IPS-NIHi7 (cell line): ENCODE measurements at regions not wholly inside any gene's neighbourhood (a gene's known extent, or its start where the extent isn't known, plus 50 kb on each side); places are given as distances from the start of the nearest gene placed in this dataset.
"Not testable (repeated sequence)": the region's sequence is repeated elsewhere in the genome, so short reads cannot be mapped to it uniquely, and the experiment has no call there.

Experiments
- DNase-seq: peaks from one replicate; pipeline ENCODE4 v3.0.0; 2012; ENCODE audit warnings: mixed read lengths; ENCODE audit errors: extremely low spot score

GRCh38 chr10:124324856-124325632 lies 93.7 kb downstream of the OAT start:
- no peak for DNase-seq

- no peak for DNase-seq
Observed at GRCh38 chr10:124324451-124324850, 94.3 kb downstream of the OAT start.

GRCh38 chr10:124323806-124324205 lies 94.9 kb downstream of the OAT start:
- no peak for DNase-seq

GRCh38 chr10:124323111-124323725 lies 95.5 kb downstream of the OAT start:
- no peak for DNase-seq

GRCh38 chr10:124322191-124322980 lies 96.3 kb downstream of the OAT start:
- no peak for DNase-seq

- no peak for DNase-seq
Observed at GRCh38 chr10:124321433-124322089, 97.2 kb downstream of the OAT start.

- no peak for DNase-seq
Observed at GRCh38 chr10:124320778-124321432, 97.8 kb downstream of the OAT start.

- no peak for DNase-seq
Observed at GRCh38 chr10:124319926-124320391, 98.8 kb downstream of the OAT start.

- not testable (repeated sequence) for DNase-seq
Observed at GRCh38 chr10:124319520-124319919, 99.2 kb downstream of the OAT start.

GRCh38 chr10:124318811-124319210 lies 99.9 kb downstream of the OAT start:
- no peak for DNase-seq

GRCh38 chr10:124318076-124318475 lies 100.6 kb downstream of the OAT start:
- DNase-seq = no peak

- no peak for DNase-seq
Observed at GRCh38 chr10:124316326-124316725, 102.4 kb downstream of the OAT start.

GRCh38 chr10:124315591-124316270 lies 103.0 kb downstream of the OAT start:
- DNase-seq = no peak

GRCh38 chr10:124313374-124313773 lies 105.3 kb downstream of the OAT start:
- DNase-seq = no peak

- no peak for DNase-seq
Observed at GRCh38 chr10:124308811-124309210, 109.9 kb downstream of the OAT start.

- DNase-seq = no peak
Observed at GRCh38 chr10:124308056-124308645, 110.6 kb downstream of the OAT start.

- no peak for DNase-seq
Observed at GRCh38 chr10:124307591-124307990, 111.1 kb downstream of the OAT start.

GRCh38 chr10:124306922-124307371 lies 111.8 kb downstream of the OAT start:
- DNase-seq = no peak

- DNase-seq = no peak
Observed at GRCh38 chr10:124306520-124306919, 112.2 kb downstream of the OAT start.

- no peak for DNase-seq
Observed at GRCh38 chr10:124305984-124306383, 112.7 kb downstream of the OAT start.
